ENCODE measurements at regions not wholly inside any gene's neighbourhood (a gene's known extent, or its start where the extent isn't known, plus 50 kb on each side); places are given as distances from the start of the nearest gene placed in this dataset.

DNA sequence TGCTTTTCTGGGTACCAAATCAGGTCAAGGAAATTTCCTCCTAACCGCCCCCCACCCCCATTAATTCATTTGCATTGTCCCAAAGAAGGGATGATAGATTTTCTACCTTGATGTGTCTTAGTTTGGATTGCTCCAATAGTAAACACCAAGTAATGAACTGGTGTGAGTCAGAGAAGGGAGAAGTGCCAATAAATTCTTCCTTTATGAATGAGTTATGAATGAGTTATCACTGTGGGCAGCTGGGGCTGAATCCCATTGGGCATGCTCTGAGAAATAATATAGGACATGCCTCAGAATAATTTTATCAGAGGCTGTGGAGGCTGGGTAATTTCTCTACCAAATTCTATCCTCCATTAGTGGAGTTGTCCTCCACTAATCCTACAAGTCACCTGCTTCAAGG, 277.9 kb upstream of the FLRT2 start:
- Mint-ChIP-seq H3K4me3 (no peak overlapping the region), H3K27me3 (no peaks in the 10 kb centered on the region), H3K4me1 (ENCODE audit: low read depth) (no peaks in the 10 kb centered on the region), H3K9me3 (peaks cover 7% of the 10 kb centered on the region), H3K27ac (no peak overlapping the region), H3K36me3 (ENCODE audit: low read depth) (no peaks in the 10 kb centered on the region)

- Mint-ChIP-seq H3K4me1 (ENCODE audit: low read depth) (no peaks in the 10 kb centered on the region), H3K4me3 (no peak overlapping the region), H3K27me3 (no peaks in the 10 kb centered on the region), H3K36me3 (ENCODE audit: low read depth) (no peaks in the 10 kb centered on the region), H3K9me3 (peaks cover 11% of the 10 kb centered on the region), H3K27ac (no peak overlapping the region)
These were observed 275.2 kb upstream of the FLRT2 start for GRCh38 chr14:85254711-85255110.

DNA sequence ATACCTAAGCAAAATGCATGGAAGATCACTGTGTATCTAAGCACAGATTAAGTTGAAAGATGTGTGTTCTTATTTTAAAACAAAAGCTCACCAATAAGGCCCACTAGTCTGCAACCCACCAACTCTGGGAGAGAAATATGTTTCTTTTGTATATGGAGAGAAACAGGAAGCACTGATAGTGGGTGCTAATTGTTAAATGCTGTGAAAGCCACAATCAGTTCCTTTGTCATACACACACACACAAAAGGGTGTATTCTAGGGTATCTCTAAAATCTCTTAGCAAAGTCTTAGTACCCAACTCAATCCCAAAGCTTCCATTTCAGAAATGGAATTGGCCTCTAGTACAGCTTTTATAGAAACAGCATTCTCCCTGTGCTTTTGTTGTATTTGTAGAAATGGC, 272.7 kb upstream of the FLRT2 start:
- no peak overlapping the region for H3K27ac Mint-ChIP-seq

DNA sequence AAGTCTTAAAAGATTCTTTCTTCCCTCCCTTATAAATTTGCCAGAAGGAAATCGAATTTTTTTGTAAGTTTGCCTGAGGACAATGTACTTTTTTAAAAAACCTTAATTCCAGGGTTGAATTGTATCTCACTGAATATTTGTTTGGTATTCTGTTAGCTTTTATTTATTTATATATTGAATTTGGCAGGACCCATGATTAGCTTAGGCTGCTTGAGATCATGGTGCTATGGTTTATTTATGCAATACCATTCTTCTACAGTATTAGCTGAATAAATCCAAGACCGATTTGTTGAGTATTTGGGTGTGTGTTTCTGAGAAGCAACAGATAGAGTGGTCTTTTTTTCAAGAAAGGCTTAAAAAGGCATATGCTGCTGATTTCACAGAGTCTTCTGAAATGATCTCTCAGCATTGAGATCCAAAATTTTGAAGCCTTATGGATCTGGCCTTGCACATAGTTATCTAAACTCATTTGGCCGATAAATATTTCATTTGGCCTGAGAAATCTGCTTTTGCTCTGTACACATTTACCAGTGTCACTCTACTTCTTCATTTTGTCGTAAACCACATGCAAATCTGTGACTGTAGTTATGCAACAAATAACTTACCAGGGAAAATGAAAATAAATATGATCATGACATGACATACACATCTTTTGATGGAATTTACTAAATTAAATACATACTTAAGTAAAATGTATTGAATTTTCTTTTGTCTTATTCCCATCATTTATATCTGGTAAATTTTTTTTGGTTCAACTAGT, 265.8 kb upstream of the FLRT2 start:
- Mint-ChIP-seq H3K36me3 (ENCODE audit: low read depth) (no peaks in the 10 kb centered on the region), H3K4me3 (no peak overlapping the region), H3K9me3 (peaks cover 17% of the 10 kb centered on the region), H3K27ac (no peak overlapping the region), H3K4me1 (ENCODE audit: low read depth) (no peaks in the 10 kb centered on the region), H3K27me3 (no peaks in the 10 kb centered on the region)

More for the DNA sequence above, 272.7 kb upstream of the FLRT2 start:
- Mint-ChIP-seq H3K36me3 (ENCODE audit: low read depth) (no peaks in the 10 kb centered on the region), H3K4me3 (no peak overlapping the region), H3K27me3 (no peaks in the 10 kb centered on the region), H3K4me1 (ENCODE audit: low read depth) (no peaks in the 10 kb centered on the region), H3K9me3 (peaks cover 13% of the 10 kb centered on the region)

- Mint-ChIP-seq H3K27me3 (no peaks in the 10 kb centered on the region), H3K4me3 (no peak overlapping the region), H3K27ac (no peak overlapping the region), H3K4me1 (ENCODE audit: low read depth) (no peaks in the 10 kb centered on the region), H3K36me3 (ENCODE audit: low read depth) (no peaks in the 10 kb centered on the region), H3K9me3 (peaks cover 5% of the 10 kb centered on the region)
These were observed 256.8 kb upstream of the FLRT2 start for GRCh38 chr14:85273099-85273677.

- no peaks in the 10 kb centered on the region for H3K9me3 Mint-ChIP-seq
- H3K36me3 Mint-ChIP-seq (ENCODE audit: low read depth) = no peaks in the 10 kb centered on the region
- H3K4me3 Mint-ChIP-seq = no peak overlapping the region
- H3K27ac Mint-ChIP-seq = no peak overlapping the region
- H3K27me3 Mint-ChIP-seq = no peaks in the 10 kb centered on the region
- H3K4me1 Mint-ChIP-seq (ENCODE audit: low read depth) = no peaks in the 10 kb centered on the region
These were observed 256.0 kb upstream of the FLRT2 start for GRCh38 chr14:85273952-85274351.

DNA sequence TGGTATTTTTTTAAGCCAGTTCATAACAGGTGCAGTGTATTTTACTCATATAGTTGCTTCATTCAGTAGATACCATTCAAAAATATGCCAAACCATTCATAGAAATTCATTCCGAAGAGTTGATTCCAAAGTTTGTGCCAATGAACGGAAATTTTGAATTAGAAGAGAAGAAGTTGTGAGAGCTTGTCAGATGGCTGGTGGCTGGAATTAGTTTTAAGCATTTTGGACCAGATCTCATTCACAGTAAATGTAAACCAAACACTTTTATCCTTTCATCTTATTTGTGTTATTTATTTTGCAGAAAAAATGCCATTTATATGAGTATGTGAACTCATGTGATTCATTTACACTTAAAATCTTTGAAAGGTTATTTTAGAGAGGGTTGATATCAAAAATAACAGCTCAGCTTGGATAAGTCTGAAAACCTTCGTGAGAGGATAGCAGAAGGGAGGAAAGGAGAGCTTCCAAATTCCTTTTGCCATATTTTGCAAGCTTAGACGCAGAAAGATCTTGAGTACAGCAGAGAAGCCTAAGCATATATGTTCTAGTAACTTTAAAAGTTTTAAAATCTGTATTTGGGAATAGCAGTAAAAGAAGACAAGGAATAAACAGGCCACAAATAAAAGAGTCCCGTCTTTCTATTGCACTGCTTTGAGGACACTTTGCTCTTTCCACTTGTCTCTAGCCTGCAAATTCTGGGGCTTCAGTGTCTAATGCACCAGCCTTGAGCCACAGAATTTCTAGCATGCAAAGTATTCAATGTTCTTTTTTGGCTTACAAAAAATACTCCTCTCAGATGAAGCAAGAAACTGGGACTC, 253.6 kb upstream of the FLRT2 start:
- Mint-ChIP-seq H3K27ac (no peak overlapping the region), H3K4me3 (no peak overlapping the region), H3K27me3 (no peaks in the 10 kb centered on the region), H3K4me1 (ENCODE audit: low read depth) (no peaks in the 10 kb centered on the region), H3K9me3 (peaks cover 7% of the 10 kb centered on the region), H3K36me3 (ENCODE audit: low read depth) (no peaks in the 10 kb centered on the region)

GRCh38 chr14:85276979-85277228, 253.0 kb upstream of the FLRT2 start:
- Mint-ChIP-seq H3K27me3 (no peaks in the 10 kb centered on the region), H3K4me1 (ENCODE audit: low read depth) (no peaks in the 10 kb centered on the region), H3K27ac (no peak overlapping the region), H3K9me3 (peaks cover 7% of the 10 kb centered on the region), H3K4me3 (no peak overlapping the region), H3K36me3 (ENCODE audit: low read depth) (no peaks in the 10 kb centered on the region)

- Mint-ChIP-seq H3K4me3 (no peak overlapping the region), H3K27me3 (no peaks in the 10 kb centered on the region), H3K4me1 (ENCODE audit: low read depth) (no peaks in the 10 kb centered on the region), H3K36me3 (ENCODE audit: low read depth) (no peaks in the 10 kb centered on the region), H3K9me3 (peaks cover 7% of the 10 kb centered on the region), H3K27ac (no peak overlapping the region)
These were observed 250.5 kb upstream of the FLRT2 start for GRCh38 chr14:85279407-85279806.

DNA sequence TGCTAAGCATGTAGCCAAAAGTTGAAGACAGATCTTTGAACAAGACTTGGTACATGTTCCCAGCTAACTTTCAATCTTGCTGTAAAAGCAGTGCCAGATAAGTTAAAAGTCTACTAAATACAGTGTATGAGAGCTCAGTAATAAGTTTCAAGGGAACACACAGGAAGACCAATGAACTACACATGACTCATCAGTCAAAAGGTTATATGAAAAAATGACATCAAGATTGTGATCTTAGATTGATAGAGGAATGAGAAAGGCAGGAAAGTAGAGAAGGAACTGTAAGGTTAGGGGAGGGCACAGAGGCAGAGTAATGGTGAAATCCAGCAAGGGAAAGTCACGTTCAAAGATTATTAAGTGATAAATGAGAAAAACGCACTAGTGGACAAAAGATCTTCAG, 249.9 kb upstream of the FLRT2 start:
- H3K9me3 Mint-ChIP-seq = peaks cover 7% of the 10 kb centered on the region
- H3K4me3 Mint-ChIP-seq = no peak overlapping the region
- H3K36me3 Mint-ChIP-seq (ENCODE audit: low read depth) = no peaks in the 10 kb centered on the region
- H3K27me3 Mint-ChIP-seq = no peaks in the 10 kb centered on the region
- no peak overlapping the region for H3K27ac Mint-ChIP-seq
- no peaks in the 10 kb centered on the region for H3K4me1 Mint-ChIP-seq (ENCODE audit: low read depth)

- Mint-ChIP-seq H3K36me3 (ENCODE audit: low read depth) (no peaks in the 10 kb centered on the region), H3K9me3 (peaks cover 7% of the 10 kb centered on the region), H3K27me3 (no peaks in the 10 kb centered on the region), H3K27ac (no peak overlapping the region), H3K4me1 (ENCODE audit: low read depth) (no peaks in the 10 kb centered on the region), H3K4me3 (no peak overlapping the region)
These were observed 248.0 kb upstream of the FLRT2 start for GRCh38 chr14:85281921-85282320.

GRCh38 chr14:85288041-85288440, 241.9 kb upstream of the FLRT2 start:
- Mint-ChIP-seq H3K9me3 (peaks cover 9% of the 10 kb centered on the region), H3K27me3 (no peaks in the 10 kb centered on the region), H3K36me3 (ENCODE audit: low read depth) (no peaks in the 10 kb centered on the region), H3K4me3 (no peak overlapping the region), H3K27ac (no peak overlapping the region), H3K4me1 (ENCODE audit: low read depth) (no peaks in the 10 kb centered on the region)

DNA sequence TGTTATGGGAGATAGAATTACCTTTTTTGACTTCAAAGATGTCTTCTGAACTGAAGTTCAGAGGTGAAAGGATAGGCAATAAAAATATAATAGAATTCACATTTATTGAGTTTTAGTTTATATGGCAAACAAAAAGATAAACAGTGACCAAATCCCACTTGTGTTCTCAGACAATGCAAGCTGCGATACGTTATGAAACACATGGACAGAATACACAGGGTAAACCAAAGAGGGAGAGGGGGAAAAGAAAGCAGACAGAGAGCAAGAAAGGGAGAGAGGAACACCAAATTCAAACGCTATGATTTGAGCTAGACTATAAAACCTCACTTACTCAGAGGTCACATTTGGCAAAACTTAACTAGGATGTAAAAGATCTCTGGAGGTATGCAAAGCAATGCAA, 238.2 kb upstream of the FLRT2 start:
- peaks cover 9% of the 10 kb centered on the region for H3K9me3 Mint-ChIP-seq
- H3K27ac Mint-ChIP-seq = no peak overlapping the region
- H3K4me1 Mint-ChIP-seq (ENCODE audit: low read depth) = no peaks in the 10 kb centered on the region
- H3K4me3 Mint-ChIP-seq = no peak overlapping the region
- no peaks in the 10 kb centered on the region for H3K36me3 Mint-ChIP-seq (ENCODE audit: low read depth)
- H3K27me3 Mint-ChIP-seq = no peaks in the 10 kb centered on the region

DNA sequence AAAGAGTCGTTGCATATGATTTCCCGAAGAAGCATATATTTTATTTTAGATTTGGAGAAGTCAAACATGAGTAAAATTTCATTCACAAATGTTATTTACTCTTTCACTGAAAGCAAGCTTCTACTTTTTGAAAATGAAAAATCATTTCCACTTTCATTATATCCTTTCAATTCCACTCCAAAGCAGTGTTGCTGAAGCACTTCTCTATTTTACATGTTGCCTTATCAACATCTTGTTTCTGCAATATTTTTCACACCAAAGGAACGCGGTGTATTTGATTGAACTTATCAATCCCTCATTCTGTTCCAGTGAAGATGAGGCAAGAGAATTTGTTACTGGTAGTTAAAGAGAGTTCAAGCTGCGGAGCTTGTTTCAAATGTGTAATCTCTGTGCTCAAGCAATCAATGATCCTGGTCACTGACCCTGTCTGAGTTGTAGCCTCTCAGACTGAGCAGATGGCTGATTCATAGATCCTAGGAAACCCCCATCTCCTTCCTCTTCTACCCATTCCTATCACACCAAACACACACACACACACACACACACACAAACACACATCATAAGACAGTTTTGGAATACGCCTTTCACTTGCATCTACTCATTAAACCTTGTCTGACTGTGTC, 236.2 kb upstream of the FLRT2 start:
- Mint-ChIP-seq H3K4me1 (ENCODE audit: low read depth) (no peaks in the 10 kb centered on the region), H3K27ac (no peak overlapping the region), H3K27me3 (no peaks in the 10 kb centered on the region), H3K36me3 (ENCODE audit: low read depth) (no peaks in the 10 kb centered on the region), H3K4me3 (no peak overlapping the region), H3K9me3 (peaks cover 4% of the 10 kb centered on the region)

DNA sequence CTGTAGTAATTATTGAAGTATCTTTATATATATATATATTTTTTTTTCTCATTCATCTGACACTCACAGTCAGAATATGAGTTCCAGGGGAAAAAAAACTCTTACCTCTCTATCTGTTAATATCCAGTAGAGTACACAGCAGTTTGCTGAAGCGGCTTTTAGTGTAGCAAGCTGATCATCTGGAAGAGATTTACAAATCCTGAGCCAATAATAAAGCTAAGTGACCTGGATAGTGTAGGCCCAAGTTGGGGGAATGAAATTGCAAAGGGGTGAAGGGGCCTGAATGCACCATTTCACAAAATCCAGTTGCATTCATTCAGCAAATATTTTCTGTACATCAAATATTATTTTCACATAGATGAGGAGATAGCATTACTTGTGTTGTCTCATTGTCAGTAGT, 234.6 kb upstream of the FLRT2 start:
- no peaks in the 10 kb centered on the region for H3K27me3 Mint-ChIP-seq
- no peaks in the 10 kb centered on the region for H3K36me3 Mint-ChIP-seq (ENCODE audit: low read depth)
- H3K4me1 Mint-ChIP-seq (ENCODE audit: low read depth) = no peaks in the 10 kb centered on the region

More for the DNA sequence above, 234.6 kb upstream of the FLRT2 start:
- Mint-ChIP-seq H3K9me3 (peaks cover 4% of the 10 kb centered on the region), H3K27ac (no peak overlapping the region), H3K4me3 (no peak overlapping the region)

All from stimulated activated naive CD8-positive, alpha-beta T cell treated with anti-CD3 and anti-CD28 coated beads, Interleukin-15, Interleukin-2, amounts not matched to agents 100 ng/mL and 50 ng/mL, for 24 hours (primary cell).